Stromal cell of bone marrow (primary cell): ENCODE measurements at regions not wholly inside any gene's neighbourhood (a gene's known extent, or its start where the extent isn't known, plus 50 kb on each side); places are given as distances from the start of the nearest gene placed in this dataset.
"Not testable (repeated sequence)": the region's sequence is repeated elsewhere in the genome, so short reads cannot be mapped to it uniquely, and the experiment has no call there.

Source experiments
- DNase-seq: peaks from one replicate; pipeline ENCODE4 v3.0.0-alpha.2; 2012; ENCODE audit warnings: low read depth

DNA sequence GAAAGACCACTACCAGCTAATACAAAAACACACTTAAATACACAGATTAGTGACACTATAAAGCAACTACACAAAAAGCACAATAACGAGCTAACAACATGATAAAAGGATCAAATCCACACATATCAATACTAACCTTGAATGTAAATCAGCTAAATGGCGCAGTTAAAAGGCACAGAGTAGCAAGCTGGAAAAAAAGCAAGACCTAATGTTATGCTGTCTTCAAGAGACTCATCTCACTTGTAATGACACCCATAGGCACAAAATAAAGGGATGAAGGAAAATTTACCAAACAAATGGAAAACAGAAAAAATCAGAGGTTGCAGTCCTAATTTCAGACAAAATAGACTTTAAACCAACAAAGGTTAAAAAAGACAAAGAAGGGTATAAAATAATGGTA lies 86.3 kb downstream of the NUS1 start:
- DNase-seq = no peak

DNA sequence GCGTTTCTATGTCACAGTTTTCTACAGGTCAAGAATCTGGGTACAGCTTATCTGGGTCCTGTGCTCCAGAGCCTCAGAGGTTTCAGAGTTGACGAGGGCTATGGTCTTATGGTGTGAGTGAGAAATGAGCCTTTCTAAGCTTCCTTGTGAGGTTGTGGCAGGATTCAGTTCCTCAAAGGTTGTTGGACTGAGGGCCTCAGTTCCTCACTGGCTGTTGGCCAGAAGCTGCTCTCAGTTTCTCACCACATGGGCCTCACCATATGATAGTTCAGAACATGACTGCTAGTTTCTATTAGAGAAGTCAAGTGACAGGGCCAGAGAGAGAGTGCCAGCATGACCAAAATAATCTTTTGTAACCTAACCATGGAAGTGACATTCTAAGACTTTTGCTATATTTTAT lies 96.1 kb downstream of the NUS1 start:
- no peak for DNase-seq

DNA sequence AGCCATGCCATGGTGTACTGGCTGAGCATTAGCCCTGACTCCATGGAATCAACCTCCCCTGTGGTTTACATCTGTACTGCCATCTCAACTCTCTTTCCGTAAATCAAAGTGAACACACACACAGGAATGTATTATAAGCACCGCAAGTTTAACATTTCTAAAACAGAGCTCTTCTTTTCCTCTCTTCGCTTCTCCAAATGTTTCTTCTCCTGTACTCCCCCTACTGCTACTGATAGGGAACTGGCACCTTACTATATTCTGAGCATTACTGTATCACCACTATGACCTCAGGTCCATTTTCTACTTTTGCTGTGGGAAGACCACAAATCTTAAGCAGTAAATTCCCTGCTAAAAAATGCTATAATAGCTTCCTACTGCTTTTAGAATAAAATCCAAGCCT lies 101.2 kb downstream of the NUS1 start:
- peak; percentile 4 for DNase-seq

DNA sequence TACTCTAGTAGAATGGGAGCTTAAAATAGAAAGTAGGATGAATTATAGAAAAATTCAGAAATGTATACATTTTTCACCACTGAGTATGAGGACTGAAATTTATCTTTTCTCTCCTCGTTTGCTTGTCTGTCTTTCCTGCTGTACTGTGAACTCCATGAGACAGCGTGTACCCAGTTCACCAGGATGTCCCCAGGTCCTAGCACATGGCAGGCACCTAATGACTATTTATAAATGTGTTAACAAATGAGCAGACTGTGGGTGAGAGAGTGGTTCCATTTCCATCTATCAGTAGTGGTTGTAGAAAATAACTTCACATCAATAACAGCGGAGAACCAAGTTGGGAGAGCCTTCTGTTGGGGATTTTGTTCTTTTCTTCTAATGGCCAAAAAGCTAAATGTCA lies 106.3 kb downstream of the NUS1 start:
- DNase-seq = no peak

DNA sequence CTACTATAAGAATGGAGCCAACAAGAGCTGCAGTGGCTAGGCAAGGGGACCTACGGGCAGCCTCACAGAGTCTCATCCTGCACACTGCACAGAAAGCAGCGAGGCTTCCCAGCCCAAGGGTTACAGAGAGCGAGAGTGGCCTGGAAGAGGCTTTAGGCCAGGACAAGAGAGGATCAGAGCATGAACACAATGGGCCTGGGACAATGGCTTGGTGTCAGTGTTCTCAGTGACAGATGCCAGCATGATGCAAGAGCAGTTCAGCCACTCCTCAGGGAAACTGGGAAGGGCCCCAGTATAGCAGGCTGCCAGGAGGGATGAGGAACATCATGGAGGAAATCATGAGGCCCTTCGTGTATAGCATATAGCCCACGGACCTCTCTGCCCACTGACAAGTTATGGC lies 108.0 kb downstream of the NUS1 start:
- DNase-seq = no peak

DNA sequence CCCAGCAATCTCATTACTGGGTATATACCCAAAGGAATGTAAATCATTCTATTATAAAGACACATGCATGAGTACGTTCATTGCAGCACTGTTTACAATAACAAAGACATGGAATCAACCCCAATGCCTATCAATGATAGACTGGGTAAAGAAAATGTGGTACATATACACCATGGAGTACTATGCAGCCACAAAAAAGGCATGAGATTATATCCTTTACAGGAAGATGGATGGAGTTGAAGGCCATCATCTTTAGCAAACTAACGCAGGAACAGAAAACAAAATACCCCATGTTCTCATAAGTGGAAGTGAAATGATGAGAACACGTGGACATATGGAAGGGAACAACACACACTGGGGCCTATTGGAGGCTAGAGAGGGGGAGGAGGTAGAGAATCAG lies 115.7 kb downstream of the NUS1 start:
- no peak for DNase-seq

DNA sequence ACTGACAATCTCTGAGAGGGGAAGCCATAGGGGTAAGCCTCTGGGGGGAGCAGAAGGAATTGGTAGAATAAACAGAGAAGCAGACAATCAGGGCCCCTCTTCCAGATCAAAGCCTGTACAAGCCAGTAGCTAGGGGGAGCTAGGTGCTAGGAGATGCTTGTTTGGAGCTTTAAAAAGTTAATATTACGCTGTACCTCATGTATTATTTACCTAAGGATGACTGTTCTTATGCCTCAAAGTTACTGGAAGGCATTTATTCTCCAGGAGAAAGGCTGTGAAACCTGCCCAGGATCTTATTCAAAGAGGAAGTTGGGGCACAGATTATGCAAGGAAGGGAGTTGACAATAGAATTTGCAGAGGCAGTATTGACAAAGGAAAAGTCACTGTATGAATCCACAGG lies 111.8 kb upstream of the SLC35F1 start:
- DNase-seq = no peak

DNA sequence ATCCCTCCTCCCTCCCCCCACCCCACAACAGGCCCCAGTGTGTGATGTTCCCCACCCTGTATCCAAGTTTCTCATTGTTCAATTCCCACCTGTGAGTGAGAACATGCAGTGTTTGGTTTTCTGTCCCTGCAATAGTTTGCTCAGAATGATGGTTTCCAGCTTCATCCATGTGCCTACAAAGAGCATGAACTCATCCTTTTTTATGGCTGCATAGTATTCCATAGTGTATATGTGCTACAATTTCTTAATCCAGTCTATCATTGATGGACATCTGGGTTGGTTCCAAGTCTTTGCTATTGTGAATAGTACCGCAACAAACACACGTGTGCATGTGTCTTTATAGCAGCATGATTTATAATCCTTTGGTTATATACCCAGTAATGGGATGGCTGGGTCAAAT lies 108.2 kb upstream of the SLC35F1 start:
- DNase-seq = not testable (repeated sequence)

DNA sequence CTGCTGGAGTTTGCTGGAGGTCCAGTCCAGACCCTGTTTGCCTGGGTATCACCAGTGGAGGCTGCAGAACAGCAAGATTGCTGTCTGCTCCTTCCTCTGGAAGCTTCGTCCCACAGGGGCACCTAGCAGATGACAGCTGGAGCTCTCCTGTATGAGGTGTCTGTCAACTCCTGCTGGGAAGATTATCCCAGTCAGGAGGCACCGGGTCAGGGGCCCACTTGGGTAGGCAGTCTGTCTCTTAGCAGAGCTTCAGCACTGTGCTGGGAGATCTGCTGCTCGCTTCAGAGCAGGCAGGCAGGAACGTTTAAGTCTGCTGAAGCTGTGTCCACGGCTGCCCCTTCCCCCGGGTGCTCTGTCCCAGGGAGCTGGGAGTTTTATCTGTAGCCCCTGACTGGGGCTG lies 96.8 kb upstream of the SLC35F1 start:
- DNase-seq = no peak

DNA sequence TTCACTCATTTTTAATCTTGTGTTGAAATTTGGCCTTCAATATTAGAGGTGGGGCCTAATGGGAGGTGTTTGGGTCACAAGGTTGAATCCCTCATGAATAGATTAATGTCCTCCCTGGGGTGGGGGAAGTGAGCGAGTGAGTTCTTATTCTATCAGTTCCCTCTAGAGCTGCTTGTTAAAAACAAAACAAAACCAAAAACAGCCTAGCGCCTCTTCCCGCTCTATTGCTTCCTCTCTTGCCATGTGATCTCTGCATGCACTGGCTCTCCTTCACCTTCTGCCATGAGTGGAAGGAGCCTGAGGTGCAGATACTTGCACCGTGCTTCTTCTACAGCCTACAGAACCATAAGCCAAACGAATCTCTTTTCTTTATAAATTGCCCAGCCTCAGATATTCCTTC lies 89.6 kb upstream of the SLC35F1 start:
- no peak for DNase-seq

DNA sequence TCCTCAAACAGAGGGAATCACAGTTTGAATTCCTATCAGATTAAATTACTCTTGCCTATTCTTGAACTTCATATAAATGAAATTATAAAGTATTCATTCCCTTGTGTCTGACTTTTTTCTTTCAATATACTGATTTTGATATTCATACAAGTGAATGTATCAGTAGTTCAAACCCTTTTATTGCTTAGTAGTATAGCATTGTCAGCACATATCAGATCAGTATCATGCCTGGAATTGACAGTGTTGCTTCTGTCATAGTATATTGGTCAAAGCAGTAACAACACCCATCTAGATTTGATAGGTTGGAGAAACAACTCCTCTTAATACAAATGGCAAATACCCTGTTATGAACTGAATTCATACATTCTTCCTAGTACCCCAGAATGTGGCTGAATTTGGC lies 89.1 kb upstream of the SLC35F1 start:
- no peak for DNase-seq

DNA sequence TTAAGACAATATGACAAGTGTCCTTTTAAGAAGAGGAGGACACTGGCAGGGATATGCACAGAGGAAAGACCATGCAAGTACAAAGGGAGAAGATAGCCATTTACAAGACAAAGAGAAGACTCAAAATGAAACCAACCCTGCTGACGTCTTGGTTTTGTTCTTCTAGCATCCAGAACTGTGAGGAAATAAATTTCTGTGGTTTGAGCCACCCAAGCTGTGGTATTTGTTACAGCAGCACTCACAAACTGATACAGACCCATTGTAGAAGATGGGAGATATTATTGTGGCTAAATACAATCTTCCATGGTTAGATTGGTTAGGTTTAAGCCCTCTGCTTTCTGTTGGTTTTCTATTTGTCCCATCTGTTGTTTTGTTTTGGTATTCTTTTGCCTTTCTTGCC lies 88.6 kb upstream of the SLC35F1 start:
- no peak for DNase-seq

DNA sequence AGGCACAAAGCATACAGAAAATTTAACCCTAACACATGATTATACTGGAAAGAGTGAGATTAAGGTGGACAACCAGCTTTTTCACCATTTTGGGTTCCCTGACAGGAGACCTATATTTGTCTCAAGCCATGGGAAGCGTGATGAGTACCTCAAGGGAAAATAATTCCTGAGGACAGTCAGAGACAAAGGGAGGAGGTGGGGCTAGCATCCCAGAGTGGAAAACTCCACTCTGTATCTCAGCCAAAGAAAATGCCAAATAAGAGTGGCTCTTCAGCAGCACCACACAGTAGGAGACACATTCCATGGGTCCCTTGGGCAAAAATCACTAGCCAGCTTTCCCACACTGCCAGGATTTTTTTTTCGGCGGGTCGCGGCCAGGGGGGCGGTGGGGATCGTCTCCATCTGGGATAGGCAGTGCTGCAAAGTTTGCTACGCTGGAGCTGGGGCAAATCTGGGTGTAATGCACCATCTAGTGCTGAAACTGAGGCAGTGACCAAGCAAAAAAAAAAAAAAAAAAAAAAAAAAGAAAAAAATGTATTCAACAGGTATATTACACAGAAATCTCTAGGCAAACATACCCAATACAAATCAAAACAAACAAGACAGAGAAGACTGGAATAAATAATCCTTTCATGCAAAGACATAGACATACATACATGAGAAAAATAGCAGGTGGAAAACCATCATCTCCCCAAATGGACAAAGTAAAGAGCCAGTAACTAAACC lies 77.3 kb upstream of the SLC35F1 start:
- peak; percentile 16 for DNase-seq

DNA sequence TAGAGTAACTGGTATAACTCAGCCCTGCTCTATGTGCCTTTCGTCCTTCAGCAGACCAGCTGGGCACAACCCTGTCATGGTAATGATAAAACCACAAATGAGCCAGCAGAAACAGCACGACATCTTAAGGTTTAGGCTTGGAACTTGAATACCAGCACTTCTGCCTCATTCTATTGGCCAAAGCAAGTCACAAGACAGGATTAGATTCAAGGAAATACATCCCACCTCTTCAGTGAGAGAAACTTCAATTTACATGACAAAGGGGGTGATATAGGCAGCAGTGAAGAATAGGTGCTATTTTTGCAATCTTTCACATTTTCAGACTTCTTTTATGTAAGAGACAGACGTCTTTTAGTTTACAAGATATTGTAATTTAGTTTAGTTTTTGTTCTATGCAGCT lies 69.8 kb upstream of the SLC35F1 start:
- DNase-seq = no peak

DNA sequence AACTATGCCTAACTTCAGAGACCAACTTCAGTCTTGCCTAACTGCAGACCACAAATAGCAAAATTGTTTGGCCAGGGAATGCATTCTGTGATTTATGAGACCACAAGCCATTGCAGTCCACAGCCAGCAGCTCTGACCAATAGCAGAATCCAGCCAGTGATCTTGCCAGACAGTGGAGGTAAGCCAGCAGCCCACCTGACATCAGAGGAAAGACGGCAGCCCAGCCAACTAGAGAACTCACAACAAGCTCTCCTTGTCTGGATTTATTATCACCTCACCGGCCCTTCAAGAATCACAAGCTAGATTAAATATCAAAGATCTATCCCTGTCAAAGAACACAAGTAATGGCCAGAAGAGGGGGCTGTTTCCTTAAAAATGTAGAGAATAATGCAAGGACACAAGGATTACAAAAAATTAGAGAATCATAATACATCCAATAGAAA lies 66.5 kb upstream of the SLC35F1 start:
- no peak for DNase-seq

DNA sequence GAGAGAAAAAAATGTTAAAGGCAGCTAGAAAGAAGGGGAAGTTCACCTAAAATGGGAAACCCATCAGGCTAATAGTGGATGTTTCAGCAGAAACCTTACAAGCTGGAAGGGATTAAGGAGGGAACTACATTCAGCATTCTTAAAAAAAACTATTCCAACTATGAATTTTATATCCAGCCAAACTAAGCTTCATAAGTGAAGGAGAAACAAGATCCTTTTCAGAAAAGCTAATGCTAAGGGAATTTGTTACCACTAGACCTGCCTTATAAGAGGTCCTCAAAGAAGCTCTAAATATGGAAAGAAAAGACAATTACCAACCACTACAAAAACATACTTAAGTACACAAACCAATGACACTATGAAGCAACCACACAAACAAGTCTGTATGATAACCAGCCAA lies 59.2 kb upstream of the SLC35F1 start:
- no peak for DNase-seq

DNA sequence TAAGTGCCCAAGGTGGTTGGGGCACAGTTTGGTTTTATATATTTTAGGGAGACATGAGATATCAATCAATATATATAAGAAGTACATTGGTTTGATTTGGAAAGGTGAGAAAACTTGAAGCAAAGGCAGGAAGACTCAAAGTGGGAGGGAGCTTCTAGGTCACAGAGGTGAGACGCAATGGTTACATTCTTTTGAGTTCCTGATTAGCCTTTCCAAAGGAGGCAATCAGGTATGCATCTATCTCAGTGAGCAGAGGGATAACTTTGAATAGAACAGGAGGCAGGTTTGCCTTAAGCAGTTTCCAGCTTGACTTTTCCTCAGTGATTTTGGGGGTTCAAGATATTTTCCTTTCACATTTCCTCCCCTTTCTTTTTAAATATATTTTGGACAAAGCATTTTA lies 58.0 kb upstream of the SLC35F1 start:
- no peak for DNase-seq
